CD4-positive, alpha-beta T cell treated with Interleukin-6 at 100 ng/mL for 8 hours (primary cell): ENCODE measurements at regions not wholly inside any gene's neighbourhood (a gene's known extent, or its start where the extent isn't known, plus 50 kb on each side); places are given as distances from the start of the nearest gene placed in this dataset.
"Not testable (repeated sequence)": the region's sequence is repeated elsewhere in the genome, so short reads cannot be mapped to it uniquely, and the experiment has no call there.

Experiments
- DNase-seq: peaks from one replicate; pipeline ENCODE4 v3.0.0-alpha.2; 2020; ENCODE audit warnings: mixed read lengths, low spot score

DNA sequence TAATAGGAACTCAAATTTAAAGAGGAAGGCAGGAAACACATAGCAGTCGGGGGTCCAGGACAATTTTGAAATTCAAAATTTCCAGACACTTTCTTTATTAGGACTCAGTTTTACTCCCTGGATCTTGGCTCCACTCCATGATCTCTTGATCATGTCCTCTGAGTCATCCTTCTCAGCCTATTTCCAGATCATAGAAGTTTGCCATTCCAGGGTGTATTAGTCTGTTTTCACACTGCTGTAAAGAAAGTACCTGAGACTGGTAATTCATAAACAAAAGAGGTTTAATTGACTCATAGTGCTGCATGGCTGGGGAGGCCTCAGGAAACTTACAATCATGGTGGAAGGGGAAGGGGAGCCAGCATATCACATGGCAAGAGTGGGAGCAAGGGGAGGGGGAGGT lies 564.7 kb upstream of the ACTRT1 start:
- DNase-seq = no peak

DNA sequence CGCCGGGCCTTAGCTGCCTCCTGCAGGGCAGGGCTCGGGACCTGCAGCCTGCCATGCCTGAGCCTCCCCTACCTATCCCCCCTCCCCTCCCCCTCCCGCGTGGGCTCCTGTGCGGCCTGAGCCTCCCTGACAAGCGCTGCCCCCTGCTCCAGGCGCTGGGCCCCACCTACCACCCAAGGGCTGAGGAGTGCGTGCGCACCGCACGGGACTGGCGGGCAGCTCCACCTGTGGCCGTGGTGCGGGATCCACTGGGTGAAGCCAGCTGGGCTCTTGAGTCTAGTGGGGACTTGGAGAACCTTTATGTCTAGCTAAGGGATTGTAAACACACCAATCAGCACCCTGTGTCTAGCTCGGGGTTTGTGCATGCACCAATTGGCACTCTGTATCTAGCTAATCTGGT lies 554.6 kb upstream of the ACTRT1 start:
- DNase-seq = not testable (repeated sequence)

DNA sequence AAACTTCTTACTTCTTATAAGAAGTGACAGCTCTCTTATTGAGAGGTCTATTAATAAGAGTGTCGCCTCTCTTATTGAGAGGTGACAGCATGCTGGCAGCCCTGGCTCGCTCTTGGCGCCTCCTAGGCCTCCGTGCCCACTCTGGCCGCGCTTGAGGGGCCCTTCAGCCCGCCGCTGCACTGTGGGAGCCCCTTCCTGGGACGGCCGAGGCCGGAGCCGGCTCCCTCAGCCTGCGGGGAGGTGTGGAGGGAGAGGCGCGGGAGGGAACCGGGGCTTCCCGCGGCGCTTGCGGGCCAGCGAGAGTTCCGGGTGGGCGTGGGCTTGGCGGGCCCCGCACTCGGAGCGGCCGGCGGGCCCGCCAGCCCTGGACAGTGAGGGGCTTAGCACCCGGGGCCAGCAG lies 554.2 kb upstream of the ACTRT1 start:
- not testable (repeated sequence) for DNase-seq

DNA sequence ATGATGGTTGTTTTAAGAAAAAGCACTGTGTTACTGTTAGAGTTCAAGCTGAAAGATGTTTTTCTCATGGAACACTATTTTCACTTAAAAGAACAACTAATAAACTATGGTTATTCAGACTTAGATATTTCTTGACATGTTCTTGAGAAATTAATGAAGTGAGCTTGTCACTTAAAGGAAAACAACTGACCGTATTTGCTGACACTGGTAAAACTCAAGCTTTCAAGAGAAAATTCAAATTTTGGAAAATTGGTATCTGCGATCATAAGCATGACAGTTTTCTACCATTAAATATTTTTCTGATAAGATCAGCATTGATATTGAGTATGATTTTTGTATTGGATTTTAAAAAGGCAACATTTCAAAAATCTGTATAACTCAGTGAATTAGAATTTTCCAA lies 549.5 kb upstream of the ACTRT1 start:
- DNase-seq = no peak

DNA sequence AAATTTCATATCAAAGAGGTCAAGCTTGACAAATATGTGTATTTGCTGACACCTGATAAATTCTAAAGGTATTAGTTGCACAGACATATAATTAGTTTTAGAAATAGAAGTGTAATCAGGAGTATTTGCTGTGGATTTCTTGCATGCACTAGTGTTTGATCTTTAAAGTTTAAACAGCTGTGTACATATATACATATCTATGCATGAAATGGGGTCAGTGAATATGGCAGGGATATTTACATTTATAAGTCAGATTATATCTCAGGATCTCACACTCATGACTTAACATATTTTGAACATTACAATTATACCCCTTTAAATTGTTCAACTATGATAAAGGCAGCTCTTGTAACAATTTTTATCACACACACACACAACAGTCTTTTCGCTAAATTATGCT lies 547.4 kb upstream of the ACTRT1 start:
- no peak for DNase-seq

DNA sequence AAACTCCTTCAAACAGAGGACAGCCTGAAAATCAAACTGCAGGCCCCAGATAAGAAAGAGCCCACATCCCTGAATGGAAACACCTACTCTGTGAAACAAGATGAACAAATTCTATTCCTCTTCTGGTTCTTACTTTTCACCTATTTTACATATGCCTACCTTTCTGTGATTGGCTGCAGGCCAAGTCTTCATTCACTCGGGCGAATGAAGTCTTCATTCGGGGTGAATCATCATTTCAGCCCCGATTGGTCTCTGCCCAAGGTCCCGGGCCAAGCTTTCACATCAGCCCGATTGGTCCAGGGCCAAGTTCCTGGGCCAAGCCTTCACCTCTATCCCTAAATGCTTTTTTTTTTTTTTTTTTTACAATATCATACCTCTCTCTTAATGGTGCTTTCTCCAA lies 529.8 kb upstream of the ACTRT1 start:
- DNase-seq = no peak

DNA sequence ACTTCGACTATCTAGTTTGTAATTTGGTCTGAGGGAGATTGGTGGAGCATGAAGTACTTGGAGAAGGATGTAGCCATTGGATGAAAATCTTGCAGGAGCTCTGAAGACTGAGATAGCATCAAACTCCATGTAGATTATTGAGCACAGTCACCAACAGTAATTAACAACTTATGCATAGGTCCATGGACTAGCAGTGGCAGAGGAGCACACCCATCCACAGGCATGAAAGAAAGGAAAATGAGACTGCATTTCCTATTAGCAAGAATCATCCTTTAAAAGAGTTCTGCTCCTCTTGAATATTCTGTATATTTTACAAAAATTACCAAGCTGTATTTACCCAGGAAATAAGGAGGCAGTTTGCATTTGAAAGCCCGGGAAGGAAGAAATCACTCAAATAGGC lies 529.4 kb upstream of the ACTRT1 start:
- no peak for DNase-seq

DNA sequence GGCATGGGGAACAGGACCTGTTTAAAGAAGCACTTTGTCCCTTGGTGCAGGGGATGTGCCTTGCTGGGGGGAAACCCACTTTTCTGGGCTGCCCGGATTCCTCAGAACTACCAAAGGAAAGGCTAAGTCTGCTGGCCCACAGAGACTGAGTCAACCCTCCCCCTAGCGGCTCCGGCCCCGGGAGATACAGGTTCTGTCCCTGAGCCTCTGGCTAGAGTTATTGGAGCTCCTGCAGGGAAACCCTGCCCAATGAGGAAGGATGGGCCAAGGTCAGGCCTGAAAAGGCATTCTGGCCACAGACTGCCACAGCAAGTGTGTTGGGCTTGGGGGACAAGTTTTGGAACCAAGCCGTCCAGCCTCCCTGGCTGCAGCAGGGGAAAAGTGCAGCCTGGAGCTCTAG lies 490.9 kb upstream of the ACTRT1 start:
- DNase-seq = no peak

DNA sequence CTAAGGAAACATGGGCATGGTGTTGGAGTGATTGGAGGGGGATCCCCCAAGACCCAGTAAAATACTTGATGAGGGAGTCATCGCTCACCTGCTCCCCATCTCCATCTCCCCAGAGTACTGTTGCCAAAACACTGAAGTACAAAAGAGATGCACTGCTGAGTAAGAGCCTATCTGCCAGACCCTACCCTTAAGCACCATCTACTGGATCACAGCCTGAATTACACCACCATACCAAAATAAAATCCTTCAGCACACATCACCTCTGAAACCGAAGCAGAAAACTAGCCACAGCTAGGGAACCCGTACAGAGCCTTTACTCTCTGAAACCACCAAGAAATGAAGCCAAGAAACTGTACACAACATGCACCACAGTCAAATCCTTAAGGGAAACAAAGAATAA lies 466.3 kb upstream of the ACTRT1 start:
- DNase-seq = no peak

DNA sequence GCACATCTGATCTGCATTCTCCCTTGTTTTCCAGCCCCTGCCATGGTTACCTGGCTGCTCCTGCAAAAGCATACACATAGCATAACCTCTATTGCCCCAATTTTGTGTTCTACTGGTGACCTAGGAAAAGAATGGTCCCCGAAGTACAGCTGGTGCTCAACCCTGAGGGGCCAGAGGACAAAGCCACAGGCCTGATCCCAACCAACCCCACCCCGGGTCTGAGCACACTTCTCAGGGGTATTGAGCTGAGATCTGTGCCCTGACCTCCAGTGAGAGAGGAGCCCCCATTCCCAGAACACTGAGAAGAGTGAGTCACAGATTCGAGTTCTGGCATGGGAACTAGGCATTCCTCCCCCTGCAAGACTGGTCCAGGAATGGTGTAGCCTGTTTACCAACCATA lies 465.5 kb upstream of the ACTRT1 start:
- DNase-seq = no peak

DNA sequence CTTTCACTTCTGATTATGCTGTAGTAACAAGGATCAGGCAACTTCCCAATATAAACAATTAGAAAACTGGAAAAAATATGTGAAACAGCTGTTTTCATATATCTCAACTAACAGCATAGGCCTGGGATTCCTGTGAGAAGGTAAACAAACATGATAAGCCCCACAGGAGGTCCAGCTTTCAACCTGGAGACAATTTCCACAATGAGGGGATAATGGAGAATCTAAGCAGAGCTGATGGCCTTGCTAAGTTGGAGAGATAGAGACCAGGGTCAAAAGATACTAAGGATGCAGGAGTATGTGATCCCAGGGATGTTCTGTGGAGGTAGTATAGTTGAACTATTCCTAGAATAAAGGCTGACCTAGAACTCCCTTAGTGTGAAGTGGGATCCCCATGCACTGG lies 452.3 kb upstream of the ACTRT1 start:
- no peak for DNase-seq

DNA sequence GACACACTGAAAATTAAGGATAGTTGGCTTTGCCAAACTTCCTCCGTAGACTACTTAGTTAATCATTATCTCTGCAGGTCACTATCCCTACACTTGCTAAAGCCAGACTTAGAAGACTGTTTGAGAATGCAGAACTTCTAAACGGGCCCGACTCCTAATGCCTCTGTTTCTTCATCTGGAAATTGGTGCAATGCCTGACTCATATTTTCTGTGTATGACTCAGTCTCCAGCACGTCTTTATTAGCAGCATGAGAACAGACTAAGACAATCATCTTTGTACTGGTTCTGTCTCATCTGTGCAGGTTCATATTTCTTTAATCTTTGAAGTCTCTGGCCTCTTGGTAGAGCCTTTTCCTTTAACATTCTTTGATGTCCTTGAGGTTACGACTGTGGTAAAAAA lies 411.9 kb upstream of the ACTRT1 start:
- DNase-seq = no peak

DNA sequence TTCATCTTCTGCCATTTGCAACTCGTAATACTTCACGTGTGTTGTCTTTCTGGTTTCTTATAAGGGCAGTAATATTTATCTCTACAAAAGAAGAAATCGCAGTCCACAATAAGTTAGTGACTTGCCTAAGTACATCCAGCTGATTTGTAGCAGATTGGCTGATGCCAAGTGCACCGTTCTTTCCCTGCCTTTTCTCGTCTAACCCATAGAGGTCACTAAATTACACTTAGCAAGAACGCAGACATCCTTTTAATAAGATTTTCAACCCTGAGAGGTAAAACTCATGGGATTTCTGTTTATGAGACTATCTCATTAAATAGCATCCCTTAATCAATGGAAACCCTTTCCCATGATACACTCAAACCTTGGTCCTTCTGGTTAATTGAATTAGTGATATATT lies 408.6 kb upstream of the ACTRT1 start:
- DNase-seq = no peak

DNA sequence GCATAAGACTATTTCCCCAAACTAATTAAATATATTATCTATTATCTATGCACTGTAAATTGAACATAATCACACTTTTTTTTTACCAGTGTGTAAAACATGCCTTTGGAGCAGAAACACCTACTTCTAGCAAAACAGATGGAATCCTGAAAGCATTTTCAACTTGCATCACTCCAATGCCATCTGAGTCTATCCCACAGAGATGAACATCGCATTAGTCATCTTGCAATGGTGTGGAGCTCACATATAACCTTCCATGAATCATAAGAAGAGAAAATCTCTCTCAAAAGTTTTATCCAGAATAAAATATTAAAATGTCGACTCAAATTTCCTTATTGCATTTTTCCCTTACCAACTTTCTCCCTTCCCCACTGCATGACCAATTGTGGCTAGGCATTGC lies 406.7 kb upstream of the ACTRT1 start:
- DNase-seq = no peak

DNA sequence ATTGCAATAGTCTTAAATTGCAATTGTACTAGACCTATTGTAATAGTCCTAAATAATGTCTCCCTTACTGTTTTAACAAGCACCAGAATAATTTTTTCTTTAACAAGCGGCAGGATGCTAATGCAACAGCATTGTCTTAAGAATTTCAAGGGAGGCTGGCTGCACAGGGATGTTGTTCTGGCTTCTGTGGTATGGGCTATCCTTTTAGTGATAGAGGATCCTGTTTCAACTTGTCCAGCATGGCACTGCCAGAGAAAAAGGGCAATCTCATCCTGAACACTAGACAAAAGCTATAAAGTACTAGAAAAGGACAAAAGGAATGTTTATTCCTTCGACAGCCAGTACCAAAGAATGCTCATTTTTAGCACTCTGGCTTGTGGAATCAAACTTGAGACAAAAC lies 405.5 kb upstream of the ACTRT1 start:
- no peak for DNase-seq

DNA sequence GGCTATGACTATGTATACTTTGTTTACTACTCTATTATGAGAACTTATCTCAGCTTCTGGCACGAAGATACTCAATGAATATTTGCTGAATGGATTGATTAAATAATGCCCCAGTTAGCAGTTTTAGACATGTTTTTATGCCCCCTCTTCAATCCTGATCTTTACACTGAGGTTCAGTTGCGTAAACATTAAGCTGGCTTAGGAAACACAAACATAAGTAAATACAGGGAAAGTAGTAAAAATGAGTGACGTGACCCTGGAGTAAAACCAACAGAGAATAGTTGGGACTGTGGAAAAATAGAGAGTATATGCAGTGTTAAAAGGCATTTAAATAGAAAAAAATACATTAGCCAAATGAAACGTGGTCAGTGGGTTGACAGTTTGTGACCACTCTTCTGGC lies 387.0 kb upstream of the ACTRT1 start:
- no peak for DNase-seq

DNA sequence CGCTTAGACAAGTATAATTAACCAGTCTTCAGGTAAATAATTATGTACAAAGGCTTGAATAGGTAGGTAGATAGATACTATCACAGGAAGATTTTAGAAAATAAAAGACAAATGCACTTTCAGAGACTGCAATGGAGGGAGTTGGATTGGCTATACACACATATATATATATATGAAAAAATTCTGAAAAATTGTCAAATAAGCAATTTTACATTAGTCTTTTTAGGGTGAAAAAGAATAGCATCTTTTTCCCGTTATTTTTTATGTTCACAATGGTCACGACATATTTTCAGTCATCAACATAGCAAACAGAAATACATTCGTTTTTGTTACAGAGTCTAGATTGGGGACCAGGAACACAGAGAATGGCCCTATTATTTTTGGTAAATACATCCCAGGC lies 385.9 kb upstream of the ACTRT1 start:
- DNase-seq = no peak

DNA sequence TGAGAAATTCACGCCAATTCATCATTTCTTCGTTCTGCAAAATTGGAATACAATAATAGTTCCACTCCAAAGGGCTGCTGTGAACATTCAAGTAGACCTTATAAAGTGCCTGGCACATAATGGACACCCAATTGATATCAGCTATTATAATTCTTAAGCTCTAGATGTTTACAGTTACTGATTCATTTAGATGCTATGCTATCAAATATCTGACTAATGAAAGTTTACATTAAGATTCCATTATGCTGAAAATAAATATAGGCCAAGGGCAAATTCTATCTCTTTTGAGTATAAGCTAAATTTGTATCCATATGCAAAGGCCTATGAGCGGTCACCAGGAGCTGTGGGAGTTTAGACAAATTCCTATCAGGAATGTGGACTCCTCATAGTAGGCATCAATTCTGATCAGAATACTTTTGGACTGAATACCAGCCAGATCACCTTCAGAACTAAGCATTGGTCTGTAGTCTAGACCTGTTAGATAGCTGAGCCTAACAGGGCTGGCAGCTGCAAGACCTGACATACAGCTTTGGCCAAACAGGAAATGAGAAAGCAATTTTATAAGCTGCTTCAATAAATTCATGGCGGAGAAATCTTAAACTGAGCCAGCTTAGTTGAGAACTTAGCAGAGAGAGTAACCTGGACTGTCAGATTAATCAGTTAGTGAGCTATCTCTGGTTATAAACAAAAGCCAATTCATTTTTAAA lies 384.3 kb upstream of the ACTRT1 start:
- no peak for DNase-seq

DNA sequence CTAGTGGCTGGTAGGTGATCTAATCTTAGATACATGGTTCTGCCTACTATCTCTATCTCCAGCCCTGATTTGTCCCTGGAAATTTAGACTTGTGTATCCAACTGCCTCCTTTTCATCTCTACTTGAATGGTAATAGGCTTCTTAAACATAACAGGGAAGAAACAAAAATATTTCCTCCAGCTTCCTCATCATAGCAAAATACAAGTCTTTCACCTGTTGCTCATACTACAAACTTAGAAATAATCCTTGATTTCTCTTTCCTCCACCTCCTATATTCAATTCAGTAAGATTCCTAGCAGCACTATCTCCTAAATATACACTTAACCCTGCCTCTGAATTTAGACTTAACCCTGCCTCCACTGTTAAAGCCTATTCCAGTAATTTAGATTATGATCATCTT lies 373.3 kb upstream of the ACTRT1 start:
- no peak for DNase-seq

DNA sequence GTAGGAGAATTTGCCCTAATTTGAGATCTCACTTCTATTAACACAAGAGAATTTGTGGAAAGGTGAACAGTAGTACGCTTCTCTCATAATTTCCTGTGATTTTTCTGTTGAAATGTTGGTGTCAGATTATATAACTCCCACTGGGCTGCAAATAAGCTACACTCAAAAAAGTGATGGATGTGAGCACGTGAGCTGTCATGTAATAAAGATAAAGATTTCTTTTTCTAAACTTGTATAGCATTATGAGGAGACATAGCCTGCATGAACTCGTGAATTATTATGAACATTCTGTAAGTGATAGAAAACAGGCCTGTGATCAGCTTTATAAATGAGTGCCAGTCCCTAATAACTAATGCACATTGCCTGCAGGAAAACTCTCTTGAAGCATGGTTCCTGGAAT lies 356.6 kb upstream of the ACTRT1 start:
- DNase-seq = no peak

DNA sequence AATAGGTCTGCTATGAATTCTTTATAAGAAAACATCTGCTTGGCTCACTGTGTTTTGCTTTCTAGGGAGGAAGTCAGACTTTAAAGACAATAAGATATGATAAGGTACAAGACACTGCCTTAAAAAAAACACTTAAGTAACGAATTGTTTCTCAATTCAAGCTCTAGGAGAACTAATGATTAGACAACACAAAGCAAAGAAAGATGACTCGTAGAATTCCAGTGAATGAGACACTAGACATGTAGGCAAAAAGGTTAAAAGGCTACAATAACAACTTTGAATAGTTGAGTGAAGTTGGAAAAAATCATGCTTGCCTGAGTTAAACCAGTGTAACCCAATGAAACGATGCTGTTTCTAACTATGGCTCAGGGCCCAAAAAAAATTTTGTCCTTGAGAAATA lies 344.4 kb upstream of the ACTRT1 start:
- DNase-seq = no peak

DNA sequence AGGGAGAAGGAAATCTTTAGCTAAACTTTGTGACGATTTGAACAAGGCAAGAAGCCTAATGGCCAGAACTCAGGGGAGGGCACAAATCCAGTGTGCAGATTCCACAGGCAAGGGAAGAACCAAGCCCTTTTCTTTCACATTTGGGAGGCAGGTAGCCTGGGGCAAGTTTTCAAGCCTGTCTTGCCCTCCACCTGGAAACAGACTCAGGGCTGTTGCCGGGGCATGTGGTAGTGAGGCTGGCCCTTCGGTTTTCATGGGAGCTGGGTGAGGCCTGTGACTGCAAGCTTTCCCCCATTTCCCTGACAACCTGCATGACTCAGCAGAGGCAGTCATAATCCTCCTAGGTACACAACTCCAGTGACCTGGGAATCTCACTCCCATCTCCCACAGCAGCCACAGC lies 331.6 kb upstream of the ACTRT1 start:
- DNase-seq = not testable (repeated sequence)

DNA sequence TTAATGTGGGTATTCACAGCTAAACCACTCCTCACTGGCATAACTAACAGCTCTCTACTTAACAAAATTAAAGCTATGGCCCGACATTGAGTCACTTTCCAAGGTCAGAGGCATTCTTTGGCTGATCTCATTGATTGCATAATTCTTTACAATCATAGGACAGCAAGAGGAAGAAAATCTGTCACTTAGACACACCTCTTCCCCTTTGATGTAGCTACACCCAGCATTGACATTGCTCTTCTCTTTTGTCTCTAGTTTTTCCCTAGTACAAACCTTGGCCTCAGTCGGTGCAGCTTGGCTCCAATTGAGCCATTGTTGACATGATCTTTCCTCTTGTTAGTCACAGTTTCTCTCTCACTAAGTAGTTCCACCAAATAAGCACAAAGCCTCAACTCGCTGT lies 313.3 kb upstream of the ACTRT1 start:
- DNase-seq = no peak

DNA sequence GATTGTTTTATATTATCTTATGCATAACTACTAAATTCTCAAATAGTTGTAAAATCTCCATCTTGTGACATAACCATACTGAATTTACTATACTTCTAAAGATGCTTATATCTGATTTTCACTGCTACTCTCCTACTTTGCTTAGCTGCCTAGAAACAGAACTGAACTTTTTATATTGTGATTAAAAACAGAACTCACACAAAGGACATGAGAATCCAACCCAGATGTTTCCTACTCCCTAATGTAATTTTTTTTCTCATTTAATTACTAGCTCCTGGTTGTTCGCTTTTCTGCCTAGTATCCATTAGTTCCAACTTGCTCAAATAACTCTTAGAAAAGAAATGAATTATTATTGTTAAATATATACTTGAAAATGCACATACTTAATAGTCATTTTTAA lies 283.5 kb upstream of the ACTRT1 start:
- no peak for DNase-seq

DNA sequence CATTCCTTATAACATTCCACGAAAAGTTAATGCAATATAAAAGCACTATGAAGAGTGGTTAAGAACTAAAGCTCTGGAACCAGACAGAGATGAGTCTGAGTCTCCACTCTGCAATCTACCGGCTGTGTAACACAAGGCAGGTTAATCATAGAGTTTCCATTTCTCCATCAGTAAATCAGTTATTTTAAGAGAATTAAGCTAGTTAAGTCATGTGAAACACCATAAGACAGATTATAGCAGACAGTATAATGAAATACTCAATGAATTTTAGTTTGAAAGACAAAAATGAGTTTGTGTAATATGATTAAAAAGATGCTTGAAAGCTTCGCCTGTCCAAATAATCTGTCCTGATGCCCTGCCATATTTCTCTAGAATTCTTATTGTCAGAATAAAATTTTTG lies 282.6 kb upstream of the ACTRT1 start:
- DNase-seq = no peak
